ENCODE measurements at regions not wholly inside any gene's neighbourhood (a gene's known extent, or its start where the extent isn't known, plus 50 kb on each side); places are given as distances from the start of the nearest gene placed in this dataset.

- no peak for DNase-seq
These were observed 1173.8 kb downstream of the NLGN4X start for GRCh38 chrX:5054852-5055251.

GRCh38 chrX:5051831-5052491 is 1176.7 kb downstream of the NLGN4X start:
- DNase-seq: peak in 1 of 2 donors; percentile 13

GRCh38 chrX:5042563-5042962 is 1186.1 kb downstream of the NLGN4X start:
- DNase-seq: no peak

GRCh38 chrX:5031792-5032191 is 1196.9 kb downstream of the NLGN4X start:
- DNase-seq: no peak

GRCh38 chrX:5015451-5015850 is 1213.2 kb downstream of the NLGN4X start:
- no peak for DNase-seq

- no peak for DNase-seq
These were observed 1233.8 kb downstream of the NLGN4X start for GRCh38 chrX:4994855-4995254.

GRCh38 chrX:4978613-4979012 is 1250.1 kb downstream of the NLGN4X start:
- no peak for DNase-seq

GRCh38 chrX:4971646-4972045 is 1257.0 kb downstream of the NLGN4X start:
- no peak for DNase-seq

GRCh38 chrX:4964112-4964511 is 1250.7 kb upstream of the PRKX start:
- DNase-seq: no peak

- no peak for DNase-seq
These were observed 1250.0 kb upstream of the PRKX start for GRCh38 chrX:4963432-4963831.

- DNase-seq: no peak
These were observed 1231.3 kb upstream of the PRKX start for GRCh38 chrX:4944767-4945166.

GRCh38 chrX:4936315-4936714 is 1222.9 kb upstream of the PRKX start:
- DNase-seq: no peak

GRCh38 chrX:4935846-4936245 is 1222.4 kb upstream of the PRKX start:
- DNase-seq: peak in 1 of 2 donors; percentile 58

GRCh38 chrX:4935401-4935800 is 1222.0 kb upstream of the PRKX start:
- DNase-seq: no peak

- no peak for DNase-seq
These were observed 1219.3 kb upstream of the PRKX start for GRCh38 chrX:4932790-4933189.

GRCh38 chrX:4930426-4930825 is 1217.0 kb upstream of the PRKX start:
- DNase-seq: no peak

GRCh38 chrX:4925911-4926310 is 1212.5 kb upstream of the PRKX start:
- DNase-seq: no peak

- DNase-seq: no peak
These were observed 1195.9 kb upstream of the PRKX start for GRCh38 chrX:4909348-4909747.

- DNase-seq: no peak
These were observed 1192.1 kb upstream of the PRKX start for GRCh38 chrX:4905576-4905975.

- no peak for DNase-seq
These were observed 1167.8 kb upstream of the PRKX start for GRCh38 chrX:4881277-4881676.

GRCh38 chrX:4878640-4879039 is 1165.2 kb upstream of the PRKX start:
- DNase-seq: no peak

- no peak for DNase-seq
These were observed 1162.8 kb upstream of the PRKX start for GRCh38 chrX:4876268-4876667.

GRCh38 chrX:4851534-4851933 is 1138.1 kb upstream of the PRKX start:
- no peak for DNase-seq

- DNase-seq: no peak
These were observed 1136.9 kb upstream of the PRKX start for GRCh38 chrX:4850312-4850711.

- DNase-seq: no peak
These were observed 1130.9 kb upstream of the PRKX start for GRCh38 chrX:4844376-4844775.

Measured in CD4-positive, alpha-beta T cell treated with Interleukin-4 for 1 hour (primary cell).